Loucy (cell line): ENCODE measurements at regions not wholly inside any gene's neighbourhood (a gene's known extent, or its start where the extent isn't known, plus 50 kb on each side); places are given as distances from the start of the nearest gene placed in this dataset.

Experiments used
- H2AFZ ChIP-seq: fragments of 200-600 bp; sonication (generic); 2 replicates; pipeline ENCODE4 v1.6.0; 2016; ENCODE audit warnings: antibody characterized with exemption, mild to moderate bottlenecking, low read length, moderate library complexity
- H3F3A ChIP-seq: fragments of 200-600 bp; 2 replicates; pipeline ENCODE4 v1.6.0; 2016; ENCODE audit warnings: antibody characterized with exemption, low read depth, mild to moderate bottlenecking
- H3K27me3 ChIP-seq: fragments of 200-600 bp; sonication (generic); 2 replicates; pipeline ENCODE4 v1.6.1; 2014; ENCODE audit warnings: low read length, mild to moderate bottlenecking; ENCODE audit not compliant: insufficient read depth, poor library complexity, severe bottlenecking
- H3K36me3 ChIP-seq: fragments of 200-600 bp; sonication (generic); 2 replicates; pipeline ENCODE4 v1.6.1; 2016; ENCODE audit warnings: low read length; ENCODE audit not compliant: insufficient read depth
- H3K4me1 ChIP-seq: fragments of 200-600 bp; sonication (generic); 2 replicates; pipeline ENCODE4 v1.5.1; 2014; ENCODE audit warnings: low read length, mild to moderate bottlenecking; ENCODE audit not compliant: insufficient read depth, poor library complexity, severe bottlenecking
- H3K4me2 ChIP-seq: fragments of 200-600 bp; sonication (generic); 2 replicates; pipeline ENCODE4 v1.6.0; 2014; ENCODE audit warnings: antibody characterized with exemption, low read length, low read depth, mild to moderate bottlenecking; ENCODE audit not compliant: poor library complexity, severe bottlenecking
- H3K4me3 ChIP-seq: fragments of 200-600 bp; sonication (generic); 2 replicates; pipeline ENCODE4 v1.5.1; 2014; ENCODE audit warnings: low read length, mild to moderate bottlenecking, mixed read lengths; ENCODE audit not compliant: poor library complexity, severe bottlenecking
- H3K79me2 ChIP-seq: fragments of 200-600 bp; sonication (generic); 2 replicates; pipeline ENCODE4 v1.6.1; 2014; ENCODE audit warnings: low read length; ENCODE audit not compliant: insufficient read depth
- H3K9ac ChIP-seq: fragments of 200-600 bp; sonication (generic); 2 replicates; pipeline ENCODE4 v1.6.0; 2014; ENCODE audit warnings: mild to moderate bottlenecking, low read depth, low read length, moderate library complexity; ENCODE audit not compliant: poor library complexity, severe bottlenecking
- H3K9me2 ChIP-seq: fragments of 200-600 bp; sonication (generic); replicated peaks from 2 replicates; pipeline ENCODE4 v1.6.1; 2016; ENCODE audit warnings: low read depth, low read length, mixed read lengths
- H3K9me3 ChIP-seq: fragments of 200-600 bp; sonication (generic); 2 replicates; pipeline ENCODE4 v1.6.1; 2014; ENCODE audit warnings: mild to moderate bottlenecking, antibody characterized with exemption, low read length, low read depth; ENCODE audit not compliant: insufficient read depth
- H4K20me1 ChIP-seq: fragments of 200-600 bp; sonication (generic); 2 replicates; pipeline ENCODE4 v1.6.0; 2014; ENCODE audit warnings: antibody characterized with exemption, low read length, mild to moderate bottlenecking; ENCODE audit not compliant: insufficient read depth, poor library complexity, severe bottlenecking
- CTCF ChIP-seq: fragments of 200-600 bp; sonication (generic); conservative IDR thresholded peaks from 2 replicates; pipeline ENCODE4 v1.5.1; 2014; ENCODE audit warnings: mild to moderate bottlenecking, antibody characterized with exemption, low read length
- EZH2phosphoT487 ChIP-seq: fragments of 200-600 bp; IDR thresholded peaks from 2 replicates; pipeline ENCODE4 v1.6.1; 2018; ENCODE audit warnings: antibody characterized with exemption, mild to moderate bottlenecking, moderate library complexity, borderline replicate concordance

GRCh38 chr14:98444077-98444476 lies 827.9 kb downstream of the BCL11B start:
- TF ChIP-seq CTCF = no peak
- TF ChIP-seq EZH2phosphoT487 = no peak

GRCh38 chr14:98445718-98446117 lies 826.3 kb downstream of the BCL11B start:
- Histone ChIP-seq H3K9me3 (no peaks in the 10 kb centered on the region), H3K4me1 (no peaks in the 10 kb centered on the region), H3F3A (no peaks in the 10 kb centered on the region), H3K9ac (no peak overlapping the region), H3K4me2 (no peak overlapping the region), H3K27me3 (no peaks in the 10 kb centered on the region), H3K4me3 (no peak overlapping the region), H2AFZ (no peak overlapping the region), H3K36me3 (no peaks in the 10 kb centered on the region), H4K20me1 (no peaks in the 10 kb centered on the region), H3K9me2 (no peaks in the 10 kb centered on the region), H3K79me2 (no peaks in the 10 kb centered on the region)
- TF ChIP-seq EZH2phosphoT487 (no peak), CTCF (no peak)

More at GRCh38 chr14:98444077-98444476, 827.9 kb downstream of the BCL11B start:
- Histone ChIP-seq H3K9ac (no peak overlapping the region), H4K20me1 (no peaks in the 10 kb centered on the region), H3K4me3 (no peak overlapping the region), H3K9me3 (no peaks in the 10 kb centered on the region), H2AFZ (no peak overlapping the region), H3K79me2 (no peaks in the 10 kb centered on the region), H3K4me2 (no peak overlapping the region), H3K36me3 (no peaks in the 10 kb centered on the region), H3K9me2 (no peaks in the 10 kb centered on the region), H3F3A (no peaks in the 10 kb centered on the region), H3K4me1 (no peaks in the 10 kb centered on the region), H3K27me3 (no peaks in the 10 kb centered on the region)

DNA sequence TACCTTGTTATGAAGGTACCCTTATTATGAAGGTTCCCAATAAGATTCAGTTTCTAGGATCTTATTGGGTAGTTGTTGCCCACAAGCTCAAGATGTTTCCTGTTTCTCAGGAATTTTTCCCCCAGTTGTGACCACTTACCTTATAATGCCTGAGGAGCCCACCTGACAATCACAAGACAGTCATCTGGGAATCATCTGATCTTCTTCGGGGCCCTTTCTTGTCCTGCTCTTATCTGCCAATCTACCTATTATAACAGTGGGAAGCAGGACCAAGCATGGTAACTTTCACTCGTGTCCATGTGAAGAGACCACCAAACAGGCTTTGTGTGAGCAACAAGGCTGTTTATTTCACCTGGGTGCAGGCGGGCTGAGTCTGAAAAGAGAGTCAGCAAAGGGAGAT lies 825.5 kb downstream of the BCL11B start:
- Histone ChIP-seq H3K79me2 (no peaks in the 10 kb centered on the region), H3K9ac (no peak overlapping the region), H3K9me2 (no peaks in the 10 kb centered on the region), H3F3A (no peaks in the 10 kb centered on the region), H2AFZ (no peak overlapping the region), H3K9me3 (no peaks in the 10 kb centered on the region), H3K4me3 (no peak overlapping the region), H3K4me2 (no peak overlapping the region), H3K4me1 (no peaks in the 10 kb centered on the region), H4K20me1 (no peaks in the 10 kb centered on the region), H3K36me3 (no peaks in the 10 kb centered on the region), H3K27me3 (no peaks in the 10 kb centered on the region)
- no peak for TF ChIP-seq EZH2phosphoT487
- TF ChIP-seq CTCF = no peak
